GM13976 (cell line): ENCODE measurements at regions not wholly inside any gene's neighbourhood (a gene's known extent, or its start where the extent isn't known, plus 50 kb on each side); places are given as distances from the start of the nearest gene placed in this dataset.

ENCODE experiments used
- DNase-seq: peaks from one replicate; pipeline ENCODE4 v3.0.0; 2012; ENCODE audit warnings: low spot score
- CTCF ChIP-seq: IDR thresholded peaks from 2 replicates; pipeline ENCODE4 v1.5.1; 2012; ENCODE audit warnings: borderline replicate concordance, mild to moderate bottlenecking; ENCODE audit not compliant: insufficient read depth; ENCODE audit errors: extremely low read depth, missing control alignments, control extremely low read depth
- in situ Hi-C: fragments of 300-500 bp; cut with MboI; formaldehyde crosslinking; loops from one replicate; pipeline ENCODE4 v1.12.0; 2022; ENCODE audit warnings: low sequenced_read_pairs, mixed read lengths, inconsistent platforms; ENCODE audit not compliant: unreplicated experiment

GRCh38 chr11:32039149-32039548 is 51.7 kb upstream of the RCN1 start:
- in situ Hi-C loops: no loop called here

GRCh38 chr11:32034680-32035079 is 56.2 kb upstream of the RCN1 start:
- DNase-seq: no peak
- TF ChIP-seq CTCF: no peak
- in situ Hi-C loops: no loop called here

More at GRCh38 chr11:32039149-32039548, 51.7 kb upstream of the RCN1 start:
- TF ChIP-seq CTCF: no peak
- no peak for DNase-seq

- no peak for DNase-seq
- TF ChIP-seq CTCF: no peak
- in situ Hi-C loops: no loop called here
Measured at GRCh38 chr11:32034149-32034548, 56.7 kb upstream of the RCN1 start.

DNA sequence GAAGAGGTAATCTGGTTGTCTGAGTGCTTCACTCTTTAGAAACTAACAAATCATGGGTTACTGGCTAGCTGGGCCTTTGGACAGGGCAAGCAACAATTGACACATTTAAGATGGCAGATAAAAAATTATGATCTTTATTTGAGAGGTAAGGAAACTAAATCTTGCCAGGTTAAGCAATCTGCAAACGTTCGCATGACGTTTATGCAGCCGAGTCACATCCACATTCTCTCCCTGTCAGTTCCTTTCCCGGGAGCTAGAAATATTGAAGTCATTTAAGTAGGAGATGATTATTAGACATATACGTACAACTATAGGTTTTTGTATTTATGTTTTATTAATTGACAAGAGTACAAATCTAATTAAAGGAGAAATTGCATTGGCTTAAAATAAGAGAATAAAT is 57.4 kb upstream of the RCN1 start:
- TF ChIP-seq CTCF: no peak
- in situ Hi-C loops: no loop called here
- DNase-seq: no peak

- TF ChIP-seq CTCF: no peak
- DNase-seq: no peak
- in situ Hi-C loops: no loop called here
Measured at GRCh38 chr11:32033067-32033466, 57.8 kb upstream of the RCN1 start.

- no peak for DNase-seq
- no peak for TF ChIP-seq CTCF
- in situ Hi-C loops: no loop called here
Measured at GRCh38 chr11:32032478-32032877, 58.4 kb upstream of the RCN1 start.

- in situ Hi-C loops: no loop called here
- no peak for TF ChIP-seq CTCF
- no peak for DNase-seq
Measured at GRCh38 chr11:32032052-32032451, 58.8 kb upstream of the RCN1 start.
